ENCODE measurements at regions not wholly inside any gene's neighbourhood (a gene's known extent, or its start where the extent isn't known, plus 50 kb on each side); places are given as distances from the start of the nearest gene placed in this dataset.
"Not testable (repeated sequence)": the region's sequence is repeated elsewhere in the genome, so short reads cannot be mapped to it uniquely, and the experiment has no call there.

GRCh38 chr9:85302938-85303756, 438.6 kb downstream of the AGTPBP1 start:
- no peak overlapping the region for H2AFZ ChIP-seq (ENCODE audit: low read depth, low read length)
- H4K20me1 ChIP-seq (ENCODE audit: insufficient read depth, low read length) = no peaks in the 10 kb centered on the region
- H3K9me3 ChIP-seq (ENCODE audit: insufficient read depth, low read length, severe bottlenecking) = no peaks in the 10 kb centered on the region
- H3K4me2 ChIP-seq (ENCODE audit: insufficient read depth, low read length) = no peak overlapping the region
- no peak overlapping the region for H3K4me3 ChIP-seq (ENCODE audit: low read depth in 1 of 2, low read length in 2 of 2)
- TF ChIP-seq EZH2 (IDR thresholded peaks at IDR 0.05; ENCODE audit: borderline replicate concordance, low read depth, low read length, severe bottlenecking) = no peak
- no peak for TF ChIP-seq CTCF (IDR thresholded peaks at IDR 0.05; ENCODE audit: borderline replicate concordance, extremely low read depth, low read length, poor library complexity, severe bottlenecking)
- ATAC-seq (ENCODE audit: insufficient read depth, low read depth) (no peak), DNase-seq (no peak)
- H3K36me3 ChIP-seq (ENCODE audit: insufficient read depth, low read length) = no peaks in the 10 kb centered on the region
- no peaks in the 10 kb centered on the region for H3K79me2 ChIP-seq (ENCODE audit: insufficient read depth, low read length)
- H3K27ac ChIP-seq (ENCODE audit: low read length) = no peak overlapping the region
- no peaks in the 10 kb centered on the region for H3K4me1 ChIP-seq (ENCODE audit: insufficient read depth, low read length)
- no peaks in the 10 kb centered on the region for H3K27me3 ChIP-seq (ENCODE audit: insufficient read depth, low read length, poor library complexity)
- H3K9ac ChIP-seq (ENCODE audit: low read depth, low read length) = no peak overlapping the region

GRCh38 chr9:85298499-85298898, 443.3 kb downstream of the AGTPBP1 start:
- Histone ChIP-seq H3K4me2 (ENCODE audit: insufficient read depth, low read length) (no peak overlapping the region), H3K27ac (ENCODE audit: low read length) (no peak overlapping the region), H3K9ac (ENCODE audit: low read depth, low read length) (no peak overlapping the region), H4K20me1 (ENCODE audit: insufficient read depth, low read length) (no peaks in the 10 kb centered on the region), H3K79me2 (ENCODE audit: insufficient read depth, low read length) (no peaks in the 10 kb centered on the region), H3K9me3 (ENCODE audit: insufficient read depth, low read length, severe bottlenecking) (no peaks in the 10 kb centered on the region), H3K36me3 (ENCODE audit: insufficient read depth, low read length) (no peaks in the 10 kb centered on the region), H3K4me3 (ENCODE audit: low read depth in 1 of 2, low read length in 2 of 2) (no peak overlapping the region), H3K4me1 (ENCODE audit: insufficient read depth, low read length) (no peaks in the 10 kb centered on the region), H3K27me3 (ENCODE audit: insufficient read depth, low read length, poor library complexity) (no peaks in the 10 kb centered on the region), H2AFZ (ENCODE audit: low read depth, low read length) (no peak overlapping the region)
- ATAC-seq (ENCODE audit: insufficient read depth, low read depth) (no peak), DNase-seq (no peak)
- TF ChIP-seq EZH2 (IDR thresholded peaks at IDR 0.05; ENCODE audit: borderline replicate concordance, low read depth, low read length, severe bottlenecking) (no peak), CTCF (IDR thresholded peaks at IDR 0.05; ENCODE audit: borderline replicate concordance, extremely low read depth, low read length, poor library complexity, severe bottlenecking) (no peak)

GRCh38 chr9:85295244-85295643, 446.5 kb downstream of the AGTPBP1 start:
- not testable (repeated sequence) for H2AFZ ChIP-seq (ENCODE audit: low read depth, low read length); H3K27me3 ChIP-seq (ENCODE audit: insufficient read depth, low read length, poor library complexity); ATAC-seq (ENCODE audit: insufficient read depth, low read depth); H3K9ac ChIP-seq (ENCODE audit: low read depth, low read length); H3K9me3 ChIP-seq (ENCODE audit: insufficient read depth, low read length, severe bottlenecking); H3K79me2 ChIP-seq (ENCODE audit: insufficient read depth, low read length); DNase-seq; H3K4me3 ChIP-seq (ENCODE audit: low read depth in 1 of 2, low read length in 2 of 2); H3K4me2 ChIP-seq (ENCODE audit: insufficient read depth, low read length); H3K27ac ChIP-seq (ENCODE audit: low read length); H4K20me1 ChIP-seq (ENCODE audit: insufficient read depth, low read length); H3K36me3 ChIP-seq (ENCODE audit: insufficient read depth, low read length)
- H3K4me1 ChIP-seq (ENCODE audit: insufficient read depth, low read length) = peaks cover 18% of the 10 kb centered on the region

GRCh38 chr9:85292261-85292660, 449.5 kb downstream of the AGTPBP1 start:
- H3K4me3 ChIP-seq (ENCODE audit: low read depth in 1 of 2, low read length in 2 of 2) = no peak overlapping the region
- TF ChIP-seq EZH2 (IDR thresholded peaks at IDR 0.05; ENCODE audit: borderline replicate concordance, low read depth, low read length, severe bottlenecking) = no peak
- no peak for TF ChIP-seq CTCF (IDR thresholded peaks at IDR 0.05; ENCODE audit: borderline replicate concordance, extremely low read depth, low read length, poor library complexity, severe bottlenecking)
- no peaks in the 10 kb centered on the region for H3K36me3 ChIP-seq (ENCODE audit: insufficient read depth, low read length)
- H3K4me1 ChIP-seq (ENCODE audit: insufficient read depth, low read length) = peaks cover 25% of the 10 kb centered on the region
- ATAC-seq (ENCODE audit: insufficient read depth, low read depth) (no peak), DNase-seq (no peak)
- no peak overlapping the region for H3K4me2 ChIP-seq (ENCODE audit: insufficient read depth, low read length)
- H4K20me1 ChIP-seq (ENCODE audit: insufficient read depth, low read length) = no peaks in the 10 kb centered on the region
- H3K9me3 ChIP-seq (ENCODE audit: insufficient read depth, low read length, severe bottlenecking) = no peaks in the 10 kb centered on the region
- H3K27ac ChIP-seq (ENCODE audit: low read length) = no peak overlapping the region
- no peak overlapping the region for H3K9ac ChIP-seq (ENCODE audit: low read depth, low read length)
- no peaks in the 10 kb centered on the region for H3K27me3 ChIP-seq (ENCODE audit: insufficient read depth, low read length, poor library complexity)
- no peak overlapping the region for H2AFZ ChIP-seq (ENCODE audit: low read depth, low read length)
- H3K79me2 ChIP-seq (ENCODE audit: insufficient read depth, low read length) = no peaks in the 10 kb centered on the region

All from DND-41 (cell line).